Liver (tissue), 8 donors: ENCODE measurements at regions not wholly inside any gene's neighbourhood (a gene's known extent, or its start where the extent isn't known, plus 50 kb on each side); places are given as distances from the start of the nearest gene placed in this dataset.

Source experiments
- DNase-seq: peaks from one replicate; pipeline ENCODE4 v3.0.0-alpha.2; 2017; ENCODE audit warnings: low spot score
- H3K27ac ChIP-seq, 2 donors: one replicate each; pipeline ENCODE4 v1.7.0; 2013; ENCODE audit warnings: inconsistent platforms in 2 of 2, low read length in 2 of 2, control low read depth in 1 of 2, low read depth in 1 of 2, mild to moderate bottlenecking in 1 of 2
- H3K27me3 ChIP-seq, 4 donors: one replicate each; pipeline versions ENCODE4 v1.6.1 to v1.7.0; 2013; ENCODE audit warnings: low read length in 3 of 4, inconsistent platforms in 1 of 4, mild to moderate bottlenecking in 1 of 4, moderate library complexity in 1 of 4; ENCODE audit not compliant: control insufficient read depth in 4 of 4, insufficient read depth in 4 of 4
- H3K36me3 ChIP-seq, 4 donors: one replicate each; pipeline versions ENCODE4 v1.6.1 to v1.7.0; 2013; ENCODE audit warnings: low read length in 3 of 4, mild to moderate bottlenecking in 3 of 4, low read depth in 1 of 4, moderate library complexity in 1 of 4; ENCODE audit not compliant: control insufficient read depth in 4 of 4, insufficient read depth in 3 of 4
- H3K4me1 ChIP-seq, 4 donors: one replicate each; pipeline versions ENCODE4 v1.6.1 to v1.7.0; 2013; ENCODE audit warnings: low read length in 3 of 4, mild to moderate bottlenecking in 3 of 4, moderate library complexity in 1 of 4; ENCODE audit not compliant: control insufficient read depth in 4 of 4, insufficient read depth in 4 of 4
- H3K4me3 ChIP-seq, 3 donors: one replicate each; pipeline versions ENCODE4 v1.6.1 to v1.7.0; 2013; ENCODE audit warnings: low read length in 3 of 3, control low read depth in 1 of 3, low read depth in 1 of 3, mild to moderate bottlenecking in 1 of 3
- H3K9ac ChIP-seq, 2 donors: one replicate each; pipeline ENCODE4 v1.7.0; 2013; ENCODE audit warnings: low read length in 2 of 2, mild to moderate bottlenecking in 2 of 2, moderate library complexity in 2 of 2, control low read depth in 1 of 2, low read depth in 1 of 2
- H3K9me3 ChIP-seq, 4 donors: one replicate each; pipeline versions ENCODE4 v1.6.1 to v1.7.0; 2013; ENCODE audit warnings: low read length in 3 of 4; ENCODE audit not compliant: control insufficient read depth in 4 of 4
- ATF3 ChIP-seq: IDR thresholded peaks from 2 replicates; pipeline ENCODE4 v1.6.1; 2016; ENCODE audit warnings: antibody characterized with exemption
- CTCF ChIP-seq: fragments of 150-350 bp; IDR thresholded peaks from 2 replicates; pipeline ENCODE4 v1.5.1; 2017; ENCODE audit warnings: improper control_type of control experiment, low read depth, low read length; ENCODE audit not compliant: missing input control
- EGR1 ChIP-seq, 2 donors: IDR thresholded peaks; 2 replicates each; pipeline ENCODE4 v1.6.1; 2016 to 2018; ENCODE audit warnings: antibody characterized with exemption in 2 of 2, low read depth in 2 of 2
- FOXA1 ChIP-seq: IDR thresholded peaks from 2 replicates; pipeline ENCODE4 v1.6.1; 2016; ENCODE audit warnings: antibody characterized with exemption
- GABPA ChIP-seq, 2 donors: IDR thresholded peaks in 1 of 2; conservative IDR thresholded peaks in 1 of 2; 2 replicates each; pipeline ENCODE4 v1.6.1; 2016; ENCODE audit warnings: antibody characterized with exemption in 2 of 2, mild to moderate bottlenecking in 1 of 2, moderate library complexity in 1 of 2
- HNF4A ChIP-seq, 2 donors: conservative IDR thresholded peaks; 2 replicates each; pipeline ENCODE4 v1.6.1; 2016; ENCODE audit warnings: antibody characterized with exemption in 2 of 2, mild to moderate bottlenecking in 2 of 2
- HNF4G ChIP-seq: IDR thresholded peaks from 2 replicates; pipeline ENCODE4 v1.6.1; 2016; ENCODE audit warnings: antibody characterized with exemption
- JUND ChIP-seq, 2 donors: IDR thresholded peaks; 2 replicates each; pipeline ENCODE4 v1.6.1; 2016; ENCODE audit warnings: antibody characterized with exemption in 2 of 2
- MAX ChIP-seq: IDR thresholded peaks from 2 replicates; pipeline ENCODE4 v1.6.1; 2016; ENCODE audit warnings: antibody characterized with exemption
- NR2F2 ChIP-seq: IDR thresholded peaks from 2 replicates; pipeline ENCODE4 v1.6.1; 2016; ENCODE audit warnings: antibody characterized with exemption
- RAD21 ChIP-seq, 2 donors: IDR thresholded peaks; 2 replicates each; pipeline ENCODE4 v1.6.1; 2016; ENCODE audit warnings: antibody characterized with exemption in 2 of 2, mild to moderate bottlenecking in 2 of 2
- REST ChIP-seq: IDR thresholded peaks from 2 replicates; pipeline ENCODE4 v1.6.1; 2016; ENCODE audit warnings: antibody characterized with exemption, mild to moderate bottlenecking
- RXRA ChIP-seq, 2 donors: IDR thresholded peaks; 2 replicates each; pipeline ENCODE4 v1.6.1; 2017 to 2018; ENCODE audit warnings: antibody characterized with exemption in 2 of 2, mild to moderate bottlenecking in 1 of 2
- SP1 ChIP-seq: IDR thresholded peaks from 2 replicates; pipeline ENCODE4 v1.6.1; 2018; ENCODE audit warnings: antibody characterized with exemption, mild to moderate bottlenecking
- TAF1 ChIP-seq: conservative IDR thresholded peaks from 2 replicates; pipeline ENCODE4 v1.6.1; 2016; ENCODE audit warnings: antibody characterized with exemption, mild to moderate bottlenecking
- YY1 ChIP-seq: IDR thresholded peaks from 2 replicates; pipeline ENCODE4 v1.6.1; 2016; ENCODE audit warnings: antibody characterized with exemption, mild to moderate bottlenecking
- WGBS: extraction: QIAGEN DNeasy Blood & Tissue Kit; methylation state at CpG from one replicate; pipeline ENCODE4 v1.1.7; 2013; 5-methylcytosine and 5-hydroxymethylcytosine counted together
- donor health status: healthy.
- donor health status: healthy.
- donor health status: healthy.
- donor health status: healthy.
- donor health status: healthy.

- Histone ChIP-seq H3K9ac (no peak overlapping the region), H3K27ac (no peak overlapping the region), H3K36me3 (no peaks in the 10 kb centered on the region), H3K9me3 (no peaks in the 10 kb centered on the region), H3K27me3 (no peaks in the 10 kb centered on the region), H3K4me3 (no peak overlapping the region), H3K4me1 (no peaks in the 10 kb centered on the region)
- DNase-seq, result no peak
- no peak for TF ChIP-seq HNF4A (conservative IDR thresholded peaks at IDR 0.05)
- 83% methylated on average over 3 of the region's 3 CpGs for WGBS
These were observed 460.8 kb downstream of the ENC1 start for GRCh38 chr5:74179701-74180100.

- H3K4me1 ChIP-seq, result no peaks in the 10 kb centered on the region
- no peak overlapping the region for H3K4me3 ChIP-seq
- no peaks in the 10 kb centered on the region for H3K36me3 ChIP-seq
- no peak overlapping the region for H3K9ac ChIP-seq
- 90% methylated on average over 2 of the region's 2 CpGs for WGBS
- TF ChIP-seq FOXA1 (no peak), ATF3 (no peak), REST (no peak), HNF4G (no peak), RXRA (IDR thresholded peaks at IDR 0.05) (no peak), CTCF (no peak), MAX (no peak), HNF4A (conservative IDR thresholded peaks at IDR 0.05) (no peak), NR2F2 (no peak), SP1 (no peak)
- H3K9me3 ChIP-seq, result no peaks in the 10 kb centered on the region
- no peaks in the 10 kb centered on the region for H3K27me3 ChIP-seq
- no peak for DNase-seq
- no peak overlapping the region for H3K27ac ChIP-seq
These were observed 461.3 kb downstream of the ENC1 start for GRCh38 chr5:74179179-74179578.

- no peak overlapping the region for H3K27ac ChIP-seq
- no peaks in the 10 kb centered on the region for H3K36me3 ChIP-seq
- no peaks in the 10 kb centered on the region for H3K27me3 ChIP-seq
- H3K9me3 ChIP-seq, result no peaks in the 10 kb centered on the region
- WGBS, result 91% methylated on average over 3 of the region's 3 CpGs
- H3K9ac ChIP-seq, result no peak overlapping the region
- no peak overlapping the region for H3K4me3 ChIP-seq
- no peaks in the 10 kb centered on the region for H3K4me1 ChIP-seq
- DNase-seq, result no peak
- TF ChIP-seq EGR1 (IDR thresholded peaks at IDR 0.05; ENCODE audit: low read depth in 2 of 2), result no peak
- no peak for TF ChIP-seq YY1
- no peak for TF ChIP-seq RAD21 (IDR thresholded peaks at IDR 0.05)
- no peak for TF ChIP-seq RXRA (IDR thresholded peaks at IDR 0.05)
- TF ChIP-seq GABPA (IDR thresholded peaks at IDR 0.05 in 1 of 2, conservative IDR thresholded peaks at IDR 0.05 in 1 of 2), result no peak
- no peak for TF ChIP-seq SP1
- no peak for TF ChIP-seq ATF3
- TF ChIP-seq HNF4G, result no peak
- no peak for TF ChIP-seq REST
- TF ChIP-seq JUND (IDR thresholded peaks at IDR 0.05), result no peak
- no peak for TF ChIP-seq CTCF
- no peak for TF ChIP-seq TAF1
These were observed 462.6 kb downstream of the ENC1 start for GRCh38 chr5:74177961-74178360.
